HEK293 (cell line): ENCODE measurements at regions not wholly inside any gene's neighbourhood (a gene's known extent, or its start where the extent isn't known, plus 50 kb on each side); places are given as distances from the start of the nearest gene placed in this dataset.

ENCODE experiments used
- CTCF ChIA-PET: fragments of 350-600 bp; formaldehyde crosslinking; extraction: SDS; loops from one replicate; lab custom pipeline; 2021; ENCODE audit warnings: antibody characterized with exemption; lab: Yijun Ruan, JAX
- POLR2A ChIA-PET: fragments of 300-600 bp; formaldehyde crosslinking; extraction: SDS; loops from one replicate; lab custom pipeline; 2020; ENCODE audit warnings: antibody characterized with exemption, inconsistent platforms; lab: Yijun Ruan, JAX
- H3K27ac ChIP-seq: fragments of 200-500 bp; sonication (Bioruptor generic); 2 replicates; pipeline ENCODE4 v1.5.1; 2014; ENCODE audit warnings: low read depth, low read length, control low read depth, inconsistent platforms; ENCODE audit errors: extremely low read depth
- H3K36me3 ChIP-seq, 2 experiments: fragments of 200-500 bp in 1 of 2; sonication (Bioruptor generic) in 1 of 2; 1 replicate in 1 of 2; 2 replicates in 1 of 2; pipeline ENCODE4 v1.5.1; 2014 to 2017; ENCODE audit warnings: inconsistent platforms in 2 of 2, low read length in 2 of 2; ENCODE audit not compliant: control insufficient read depth in 2 of 2, insufficient read depth in 1 of 2
- H3K4me1 ChIP-seq: fragments of 200-500 bp; sonication (Bioruptor generic); 2 replicates; pipeline ENCODE4 v1.5.1; 2014; ENCODE audit warnings: mild to moderate bottlenecking, low read length, inconsistent platforms; ENCODE audit not compliant: control insufficient read depth, insufficient read depth
- H3K4me3 ChIP-seq: 2 replicates; pipeline ENCODE4 v1.5.1; 2011; ENCODE audit warnings: low read depth, mild to moderate bottlenecking, control low read depth, low read length, moderate library complexity
- H3K9me3 ChIP-seq: fragments of 200-500 bp; sonication (Bioruptor generic); 2 replicates; pipeline ENCODE4 v1.5.1; 2014; ENCODE audit warnings: low read depth, low read length, inconsistent platforms; ENCODE audit not compliant: control insufficient read depth, insufficient read depth
- KLF1 ChIP-seq: fragments of 450-650 bp; formaldehyde crosslinking; IDR thresholded peaks from 2 replicates; pipeline ENCODE4 v1.5.1; 2016; ENCODE audit warnings: missing biosample characterization, missing genetic modification characterization
- MYNN ChIP-seq: fragments of 450-650 bp; formaldehyde crosslinking; IDR thresholded peaks from 2 replicates; pipeline ENCODE4 v1.5.1; 2016; ENCODE audit warnings: missing biosample characterization, missing genetic modification characterization, borderline replicate concordance
- PRDM2 ChIP-seq: fragments of 450-650 bp; formaldehyde crosslinking; IDR thresholded peaks from 2 replicates; pipeline ENCODE4 v1.5.1; 2016; ENCODE audit warnings: missing biosample characterization, missing genetic modification characterization, borderline replicate concordance
- ZNF19 ChIP-seq: fragments of 450-650 bp; formaldehyde crosslinking; IDR thresholded peaks from 2 replicates; pipeline ENCODE4; 2016; ENCODE audit warnings: missing biosample characterization, missing genetic modification characterization, low read depth
- ZNF223 ChIP-seq: fragments of 450-650 bp; formaldehyde crosslinking; IDR thresholded peaks from 2 replicates; pipeline ENCODE4 v1.5.1; 2016; ENCODE audit warnings: missing biosample characterization, missing genetic modification characterization
- ZNF26 ChIP-seq: fragments of 450-650 bp; formaldehyde crosslinking; IDR thresholded peaks from 2 replicates; pipeline ENCODE4 v1.5.1; 2016; ENCODE audit warnings: missing biosample characterization, missing genetic modification characterization
- ZNF280D ChIP-seq: fragments of 450-650 bp; formaldehyde crosslinking; IDR thresholded peaks from 2 replicates; pipeline ENCODE4 v1.5.1; 2016; ENCODE audit warnings: missing biosample characterization, missing genetic modification characterization
- ZNF292 ChIP-seq: fragments of 450-650 bp; formaldehyde crosslinking; IDR thresholded peaks from 2 replicates; pipeline ENCODE4 v1.5.1; 2016; ENCODE audit warnings: low read depth, missing biosample characterization, missing genetic modification characterization, borderline replicate concordance
- ZNF324 ChIP-seq: fragments of 450-650 bp; formaldehyde crosslinking; IDR thresholded peaks from 2 replicates; pipeline ENCODE4 v1.5.1; 2016; ENCODE audit warnings: missing biosample characterization, missing genetic modification characterization
- ZNF416 ChIP-seq: fragments of 450-650 bp; formaldehyde crosslinking; IDR thresholded peaks from 2 replicates; pipeline ENCODE4 v1.5.1; 2016; ENCODE audit warnings: missing biosample characterization, missing genetic modification characterization
- ZNF555 ChIP-seq: fragments of 450-650 bp; formaldehyde crosslinking; conservative IDR thresholded peaks from 2 replicates; pipeline ENCODE4 v1.5.1; 2017; ENCODE audit warnings: missing biosample characterization, mild to moderate bottlenecking, missing genetic modification characterization, inconsistent platforms
- ZNF600 ChIP-seq: fragments of 450-650 bp; formaldehyde crosslinking; IDR thresholded peaks from 2 replicates; pipeline ENCODE4 v1.5.1; 2016; ENCODE audit warnings: missing biosample characterization, missing genetic modification characterization
- ZNF610 ChIP-seq: fragments of 450-650 bp; formaldehyde crosslinking; IDR thresholded peaks from 2 replicates; pipeline ENCODE4 v1.5.1; 2016; ENCODE audit warnings: missing biosample characterization, missing genetic modification characterization, borderline replicate concordance
- ZNF660 ChIP-seq: fragments of 450-650 bp; IDR thresholded peaks from 2 replicates; pipeline ENCODE4 v1.5.1; 2018; ENCODE audit warnings: missing biosample characterization, mild to moderate bottlenecking, missing genetic modification characterization
- ZNF701 ChIP-seq: fragments of 450-650 bp; formaldehyde crosslinking; IDR thresholded peaks from 2 replicates; pipeline ENCODE4 v1.5.1; 2016; ENCODE audit warnings: missing biosample characterization, missing genetic modification characterization
- ZNF768 ChIP-seq: fragments of 450-650 bp; formaldehyde crosslinking; IDR thresholded peaks from 2 replicates; pipeline ENCODE4 v1.5.1; 2018; ENCODE audit warnings: missing biosample characterization, mild to moderate bottlenecking, missing genetic modification characterization
- ZNF837 ChIP-seq: fragments of 450-650 bp; formaldehyde crosslinking; IDR thresholded peaks from 2 replicates; pipeline ENCODE4 v1.5.1; 2016; ENCODE audit warnings: missing biosample characterization, missing genetic modification characterization
- ZSCAN30 ChIP-seq: fragments of 450-650 bp; IDR thresholded peaks from 2 replicates; pipeline ENCODE4 v1.5.1; 2018; ENCODE audit warnings: missing biosample characterization, mild to moderate bottlenecking, missing genetic modification characterization, moderate library complexity
- TF ChIP-seq, protein P1 (sequence below): fragments of 450-650 bp; formaldehyde crosslinking; IDR thresholded peaks from 2 replicates; pipeline ENCODE4; 2016; ENCODE audit warnings: missing biosample characterization, missing genetic modification characterization
- TF ChIP-seq, protein P2 (sequence below): fragments of 450-650 bp; formaldehyde crosslinking; IDR thresholded peaks from 2 replicates; pipeline ENCODE4 v1.5.1; 2016; ENCODE audit warnings: missing biosample characterization, missing genetic modification characterization

DNA sequence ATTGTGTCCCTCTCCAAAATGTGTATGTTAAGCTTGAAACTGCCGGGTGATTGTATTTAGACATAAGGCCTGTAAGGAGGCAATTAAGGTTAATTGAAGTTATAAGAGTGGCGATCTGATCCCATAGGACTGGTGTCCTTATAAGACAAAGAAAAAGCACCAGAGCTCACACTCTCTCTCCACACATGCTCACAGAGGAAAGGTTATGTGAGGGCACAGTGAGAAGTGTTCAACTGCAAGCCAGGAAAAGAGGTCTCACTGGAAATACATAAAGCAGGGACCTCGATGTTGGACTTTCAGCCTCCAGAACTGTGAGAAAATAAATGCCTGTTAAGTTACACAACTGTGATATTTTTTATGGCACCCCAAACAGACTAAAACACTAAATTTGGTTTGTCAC is 1233.8 kb upstream of the CNTN5 start:
- Histone ChIP-seq H3K27ac (no peak overlapping the region), H3K36me3 (no peaks in the 10 kb centered on the region), H3K9me3 (no peaks in the 10 kb centered on the region), H3K4me1 (no peaks in the 10 kb centered on the region), H3K4me3 (no peak overlapping the region)
- CTCF ChIA-PET: no interaction called here
- TF ChIP-seq ZNF280D (tag by site-specific recombination) (no peak), ZNF555 (no peak), ZNF837 (no peak), ZNF292 (no peak), ZNF19 (tag by site-specific recombination) (no peak), ZNF768 (tag by site-specific recombination) (no peak), ZSCAN30 (tag by site-specific recombination) (no peak), ZNF660 (tag by site-specific recombination) (no peak), KLF1 (tag by site-specific recombination) (no peak), ZNF26 (tag by site-specific recombination) (no peak), ZNF324 (no peak), ZNF701 (tag by site-specific recombination) (no peak), ZNF223 (no peak), ZNF600 (tag by site-specific recombination) (no peak), ZNF610 (tag by site-specific recombination) (no peak), ZNF416 (tag by site-specific recombination) (no peak), MYNN (tag by site-specific recombination) (no peak), PRDM2 (tag by site-specific recombination) (no peak)
- TF ChIP-seq, protein P1, sequence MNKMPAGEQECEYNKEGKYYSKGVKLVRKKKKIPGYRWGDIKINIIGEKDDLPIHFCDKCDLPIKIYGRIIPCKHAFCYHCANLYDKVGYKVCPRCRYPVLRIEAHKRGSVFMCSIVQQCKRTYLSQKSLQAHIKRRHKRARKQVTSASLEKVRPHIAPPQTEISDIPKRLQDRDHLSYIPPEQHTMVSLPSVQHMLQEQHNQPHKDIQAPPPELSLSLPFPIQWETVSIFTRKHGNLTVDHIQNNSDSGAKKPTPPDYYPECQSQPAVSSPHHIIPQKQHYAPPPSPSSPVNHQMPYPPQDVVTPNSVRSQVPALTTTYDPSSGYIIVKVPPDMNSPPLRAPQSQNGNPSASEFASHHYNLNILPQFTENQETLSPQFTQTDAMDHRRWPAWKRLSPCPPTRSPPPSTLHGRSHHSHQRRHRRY: no peak
- TF ChIP-seq, protein P2, sequence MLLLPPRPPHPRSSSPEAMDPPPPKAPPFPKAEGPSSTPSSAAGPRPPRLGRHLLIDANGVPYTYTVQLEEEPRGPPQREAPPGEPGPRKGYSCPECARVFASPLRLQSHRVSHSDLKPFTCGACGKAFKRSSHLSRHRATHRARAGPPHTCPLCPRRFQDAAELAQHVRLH (tag by site-specific recombination): no peak
- POLR2A ChIA-PET: no interaction called here
